WTC11 (cell line): ENCODE measurements at regions not wholly inside any gene's neighbourhood (a gene's known extent, or its start where the extent isn't known, plus 50 kb on each side); places are given as distances from the start of the nearest gene placed in this dataset.

Source experiments
- CTCF ChIP-seq: fragments of 200-600 bp; IDR thresholded peaks from 2 replicates; pipeline ENCODE4 v1.8.0; 2022; ENCODE audit warnings: antibody characterized with exemption
- SMAD4 ChIP-seq: sonication (generic); formaldehyde crosslinking; IDR thresholded peaks from 2 replicates; pipeline ENCODE4 v1.8.0; 2022; ENCODE audit warnings: mild to moderate bottlenecking, missing genetic modification reagents
- ZBTB21 ChIP-seq: sonication (generic); formaldehyde crosslinking; IDR thresholded peaks from 2 replicates; pipeline ENCODE4 v1.8.1; 2023; ENCODE audit warnings: mild to moderate bottlenecking, missing genetic modification reagents, borderline replicate concordance
- ZBTB43 ChIP-seq: sonication (generic); formaldehyde crosslinking; IDR thresholded peaks from 2 replicates; pipeline ENCODE4 v1.8.1; 2023; ENCODE audit warnings: mild to moderate bottlenecking, missing genetic modification reagents

DNA sequence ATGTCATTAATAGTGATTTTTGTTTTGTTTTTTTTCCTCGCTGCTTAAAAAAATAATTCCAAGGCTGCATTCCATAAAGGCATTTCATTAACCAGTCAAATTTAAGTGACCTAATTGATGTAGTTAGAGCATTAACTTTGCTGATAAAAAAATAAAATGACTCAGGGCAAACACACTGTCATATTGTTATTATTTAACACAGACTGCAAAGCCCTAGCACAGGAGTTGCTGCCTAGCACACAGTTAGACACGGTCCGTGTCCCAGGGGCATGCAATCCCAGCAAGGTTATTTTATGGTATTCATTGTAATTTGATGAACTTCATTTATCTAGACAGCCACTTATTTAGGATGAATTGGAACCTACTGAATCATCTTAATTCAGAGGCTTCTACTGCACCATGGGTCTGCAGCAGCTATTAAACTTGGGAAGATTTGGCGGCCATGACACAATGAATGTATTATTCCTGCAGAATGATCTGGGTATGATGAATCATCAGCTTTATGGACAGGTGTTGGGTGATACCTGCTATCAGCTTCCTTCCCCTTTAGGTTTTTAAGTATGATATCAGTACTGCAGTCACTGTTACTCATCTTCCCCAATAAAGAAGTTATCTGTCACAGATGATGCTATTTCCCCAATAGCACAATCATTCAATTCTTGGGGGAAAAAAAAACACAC, 182.7 kb downstream of the PPARGC1A start:
- TF ChIP-seq SMAD4 (CRISPR knock-in tag) (no peak), ZBTB43 (CRISPR knock-in tag) (no peak), CTCF (no peak), ZBTB21 (no peak)
